ENCODE measurements at regions not wholly inside any gene's neighbourhood (a gene's known extent, or its start where the extent isn't known, plus 50 kb on each side); places are given as distances from the start of the nearest gene placed in this dataset.

DNA sequence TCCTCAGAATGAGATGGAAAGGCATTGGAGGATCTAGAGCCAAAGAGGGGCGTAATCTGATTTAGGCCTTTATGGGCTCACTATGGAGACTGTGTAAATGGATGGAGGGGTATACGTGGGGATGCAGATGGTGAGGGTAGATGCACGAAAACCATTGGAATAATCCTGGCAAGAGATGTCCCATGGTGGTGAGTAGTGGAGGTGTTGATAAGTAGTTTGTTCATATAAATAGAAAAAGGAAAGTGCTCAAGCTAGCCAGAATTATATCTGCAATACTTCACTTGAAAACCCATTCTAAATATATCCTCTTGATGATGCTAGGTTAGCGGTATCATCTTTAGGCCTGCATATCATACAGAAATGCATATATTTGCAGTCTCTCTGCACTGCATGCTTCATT, 459.7 kb downstream of the CDH2 start:
- Histone ChIP-seq H3K4me1 (ENCODE audit: insufficient read depth) (no peaks in the 10 kb centered on the region), H3K27ac (ENCODE audit: low read depth) (no peak overlapping the region), H3K4me3 (ENCODE audit: low read depth, low read length) (no peak overlapping the region), H3K36me3 (ENCODE audit: insufficient read depth) (no peaks in the 10 kb centered on the region)
- whole genome bisulfite sequencing = 91% methylated on average over 4 of the region's 4 CpGs
- DNase-seq (ENCODE audit: extremely low spot score) = no peak

- Histone ChIP-seq H3K4me3 (ENCODE audit: low read depth, low read length) (no peak overlapping the region), H3K36me3 (ENCODE audit: insufficient read depth) (no peaks in the 10 kb centered on the region), H3K27ac (ENCODE audit: low read depth) (no peak overlapping the region), H3K4me1 (ENCODE audit: insufficient read depth) (no peaks in the 10 kb centered on the region)
- no peak for DNase-seq (ENCODE audit: extremely low spot score)
- WGBS = 90% methylated on average over 3 of the region's 3 CpGs
These were observed 461.2 kb downstream of the CDH2 start for GRCh38 chr18:27715751-27716150.

GRCh38 chr18:27713738-27714095, 463.2 kb downstream of the CDH2 start:
- no peak for DNase-seq (ENCODE audit: extremely low spot score)
- no peaks in the 10 kb centered on the region for H3K4me1 ChIP-seq (ENCODE audit: insufficient read depth)
- 36% methylated on average over 3 of the region's 3 CpGs for WGBS
- no peak overlapping the region for H3K4me3 ChIP-seq (ENCODE audit: low read depth, low read length)
- no peaks in the 10 kb centered on the region for H3K36me3 ChIP-seq (ENCODE audit: insufficient read depth)
- H3K27ac ChIP-seq (ENCODE audit: low read depth) = no peak overlapping the region

GRCh38 chr18:27713037-27713737, 463.7 kb downstream of the CDH2 start:
- 54% methylated on average over 2 of the region's 2 CpGs for WGBS
- Histone ChIP-seq H3K4me1 (ENCODE audit: insufficient read depth) (no peaks in the 10 kb centered on the region), H3K36me3 (ENCODE audit: insufficient read depth) (no peaks in the 10 kb centered on the region), H3K4me3 (ENCODE audit: low read depth, low read length) (no peak overlapping the region), H3K27ac (ENCODE audit: low read depth) (no peak overlapping the region)
- DNase-seq (ENCODE audit: extremely low spot score) = no peak

- 65% methylated on average over 2 of the region's 2 CpGs for WGBS
- DNase-seq (ENCODE audit: extremely low spot score) = no peak
- Histone ChIP-seq H3K27ac (ENCODE audit: low read depth) (no peak overlapping the region), H3K4me3 (ENCODE audit: low read depth, low read length) (no peak overlapping the region), H3K4me1 (ENCODE audit: insufficient read depth) (no peaks in the 10 kb centered on the region), H3K36me3 (ENCODE audit: insufficient read depth) (no peaks in the 10 kb centered on the region)
These were observed 464.9 kb downstream of the CDH2 start for GRCh38 chr18:27712066-27712465.

DNA sequence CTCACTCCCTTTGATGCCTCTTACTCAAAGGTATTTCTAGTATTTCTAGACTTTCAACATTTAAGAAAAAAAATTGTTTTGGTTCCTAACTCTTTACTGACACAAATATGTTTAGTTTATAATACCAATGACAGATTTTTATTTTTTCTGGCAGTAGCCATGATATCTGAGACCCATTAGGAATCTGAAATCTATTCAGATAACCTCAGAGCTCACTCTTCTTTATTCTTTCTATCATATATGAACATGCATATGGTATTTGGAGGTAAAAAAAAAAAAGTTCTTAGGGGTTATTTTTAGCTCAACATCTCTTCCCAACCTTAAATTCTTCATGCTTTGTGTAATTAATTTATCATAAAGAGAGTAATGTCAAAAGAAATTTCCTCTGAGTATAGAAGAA, 465.5 kb downstream of the CDH2 start:
- Histone ChIP-seq H3K4me1 (ENCODE audit: insufficient read depth) (no peaks in the 10 kb centered on the region), H3K4me3 (ENCODE audit: low read depth, low read length) (no peak overlapping the region), H3K36me3 (ENCODE audit: insufficient read depth) (no peaks in the 10 kb centered on the region), H3K27ac (ENCODE audit: low read depth) (no peak overlapping the region)
- no peak for DNase-seq (ENCODE audit: extremely low spot score)

- no peak overlapping the region for H3K4me3 ChIP-seq (ENCODE audit: low read depth, low read length)
- 81% methylated on average over 1 of the region's 1 CpG for WGBS
- no peak for DNase-seq (ENCODE audit: extremely low spot score)
These were observed 467.6 kb downstream of the CDH2 start for GRCh38 chr18:27709344-27709743.

DNA sequence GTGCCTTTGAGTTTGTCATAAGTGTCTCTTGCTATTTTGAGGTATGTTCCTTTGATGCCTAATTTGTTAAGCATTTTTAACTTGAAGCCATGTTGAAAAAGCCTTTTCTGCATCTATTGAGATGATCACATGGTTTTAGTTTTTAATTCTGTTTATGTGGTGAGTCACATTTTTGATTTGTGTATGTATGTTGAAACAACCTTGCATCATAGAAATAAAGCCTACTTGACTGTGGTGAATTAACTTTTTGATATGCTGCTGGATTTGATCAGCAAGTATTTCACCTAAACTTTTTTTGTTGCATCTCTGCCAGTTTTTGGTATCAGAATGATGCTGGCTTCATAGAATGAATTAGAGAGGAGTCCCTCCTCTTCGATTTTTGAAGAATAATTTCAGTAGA, 469.7 kb downstream of the CDH2 start:
- H3K27ac ChIP-seq (ENCODE audit: low read depth) = no peak overlapping the region
- WGBS = 85% methylated on average over 1 of the region's 1 CpG
- DNase-seq (ENCODE audit: extremely low spot score) = no peak
- H3K36me3 ChIP-seq (ENCODE audit: insufficient read depth) = no peaks in the 10 kb centered on the region
- H3K4me3 ChIP-seq (ENCODE audit: low read depth, low read length) = no peak overlapping the region
- no peaks in the 10 kb centered on the region for H3K4me1 ChIP-seq (ENCODE audit: insufficient read depth)

More at GRCh38 chr18:27709344-27709743, 467.6 kb downstream of the CDH2 start:
- Histone ChIP-seq H3K27ac (ENCODE audit: low read depth) (no peak overlapping the region), H3K36me3 (ENCODE audit: insufficient read depth) (no peaks in the 10 kb centered on the region), H3K4me1 (ENCODE audit: insufficient read depth) (no peaks in the 10 kb centered on the region)

DNA sequence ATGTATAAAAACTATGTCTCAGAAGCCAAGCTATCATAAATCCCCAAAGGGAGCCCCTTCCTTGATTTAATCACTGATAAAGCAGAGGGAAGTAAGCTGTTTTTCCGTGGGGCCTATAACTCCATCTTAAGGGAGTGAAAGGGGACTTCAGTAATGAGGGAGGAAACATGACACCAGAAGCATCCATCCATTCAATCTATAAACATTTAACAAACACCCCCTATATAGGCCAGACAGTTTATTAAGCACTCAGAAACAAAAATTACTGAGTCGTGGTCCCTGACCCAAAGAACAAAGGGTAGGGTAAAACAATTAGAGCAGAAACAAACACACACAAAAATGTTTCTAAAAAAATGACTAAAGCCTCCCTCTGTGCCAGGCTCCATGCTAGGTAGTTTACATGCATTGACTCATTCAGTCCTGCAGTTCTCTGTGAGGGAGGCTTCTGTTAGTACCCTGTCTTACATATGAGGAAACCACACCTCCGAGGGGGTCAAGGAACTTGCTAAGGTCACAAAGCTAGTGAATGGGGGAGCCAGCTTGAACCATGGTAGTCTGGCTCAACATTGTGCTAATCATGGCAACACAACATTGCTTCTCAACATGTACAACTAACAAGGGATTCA, 472.1 kb downstream of the CDH2 start:
- peak; percentile 14 for DNase-seq (ENCODE audit: extremely low spot score)
- H3K4me3 ChIP-seq (ENCODE audit: low read depth, low read length) = no peak overlapping the region
- H3K4me1 ChIP-seq (ENCODE audit: insufficient read depth) = no peaks in the 10 kb centered on the region
- no peaks in the 10 kb centered on the region for H3K36me3 ChIP-seq (ENCODE audit: insufficient read depth)
- WGBS = 41% methylated on average over 3 of the region's 3 CpGs
- no peak overlapping the region for H3K27ac ChIP-seq (ENCODE audit: low read depth)

DNA sequence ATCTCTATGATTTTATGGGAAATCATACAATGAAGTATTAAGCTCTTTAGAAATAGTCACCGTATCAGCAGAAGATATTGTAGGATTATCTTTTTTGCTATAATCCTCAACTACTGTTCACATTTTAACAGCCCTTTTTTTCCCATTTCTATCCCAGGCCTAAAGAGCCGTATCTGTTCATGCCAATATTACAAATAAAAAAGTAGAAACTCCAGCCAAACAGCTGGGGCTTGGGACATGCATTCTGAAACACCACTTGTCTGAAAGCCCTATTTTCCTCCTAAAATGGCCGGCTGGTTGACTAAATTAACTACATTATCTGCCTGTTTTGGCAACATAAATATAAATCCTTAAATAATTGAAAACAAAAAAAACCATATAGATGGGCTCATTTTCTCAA, 477.8 kb downstream of the CDH2 start:
- no peak for DNase-seq (ENCODE audit: extremely low spot score)
- H3K4me3 ChIP-seq (ENCODE audit: low read depth, low read length) = no peak overlapping the region
- 59% methylated on average over 3 of the region's 3 CpGs for WGBS
- H3K36me3 ChIP-seq (ENCODE audit: insufficient read depth) = no peaks in the 10 kb centered on the region
- H3K27ac ChIP-seq (ENCODE audit: low read depth) = no peak overlapping the region
- H3K4me1 ChIP-seq (ENCODE audit: insufficient read depth) = no peaks in the 10 kb centered on the region

DNA sequence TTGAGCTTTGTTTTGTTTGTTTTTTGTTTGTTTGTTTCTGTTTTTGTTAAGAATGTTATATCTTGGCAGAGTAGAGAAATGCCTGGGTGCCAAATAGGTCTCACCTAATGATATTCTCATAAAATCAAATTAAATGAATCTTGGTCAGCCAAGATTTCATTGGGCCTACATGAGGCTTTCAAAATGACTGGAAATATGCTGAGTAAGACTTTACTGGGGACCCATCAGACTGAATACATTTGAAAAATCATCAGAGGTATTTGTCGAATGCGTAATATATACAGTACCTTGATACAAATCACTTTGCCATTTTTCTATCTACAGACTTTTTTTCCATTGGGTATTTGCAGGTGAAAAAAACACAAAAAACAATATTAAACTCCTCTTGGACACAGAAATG, 480.8 kb downstream of the CDH2 start:
- no peak for DNase-seq (ENCODE audit: extremely low spot score)
- Histone ChIP-seq H3K4me1 (ENCODE audit: insufficient read depth) (no peaks in the 10 kb centered on the region), H3K36me3 (ENCODE audit: insufficient read depth) (no peaks in the 10 kb centered on the region), H3K27ac (ENCODE audit: low read depth) (no peak overlapping the region), H3K4me3 (ENCODE audit: low read depth, low read length) (no peak overlapping the region)
- WGBS = 98% methylated on average over 2 of the region's 2 CpGs

GRCh38 chr18:27695503-27695902, 481.4 kb downstream of the CDH2 start:
- no peak for DNase-seq (ENCODE audit: extremely low spot score)
- 65% methylated on average over 4 of the region's 4 CpGs for WGBS
- Histone ChIP-seq H3K4me3 (ENCODE audit: low read depth, low read length) (no peak overlapping the region), H3K36me3 (ENCODE audit: insufficient read depth) (no peaks in the 10 kb centered on the region), H3K4me1 (ENCODE audit: insufficient read depth) (no peaks in the 10 kb centered on the region), H3K27ac (ENCODE audit: low read depth) (no peak overlapping the region)

DNA sequence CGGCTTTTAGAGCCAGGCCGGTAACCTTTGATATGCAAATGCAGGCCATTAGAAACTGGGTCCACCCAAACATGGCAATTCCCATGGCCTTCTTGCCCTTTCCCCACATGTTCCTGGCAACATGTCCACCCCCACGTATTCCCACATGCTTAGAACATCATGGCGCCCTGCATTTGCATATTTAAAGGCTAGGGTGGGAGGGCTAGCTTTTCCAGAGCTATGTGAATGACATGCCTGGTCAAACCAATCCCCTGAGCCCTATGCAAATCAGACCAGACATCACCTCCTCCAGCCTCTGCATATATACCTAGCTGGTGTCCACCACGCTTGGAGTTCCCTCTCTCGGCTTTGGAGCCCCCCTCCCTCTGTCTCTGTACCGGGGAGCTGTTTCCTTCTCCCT, 481.9 kb downstream of the CDH2 start:
- H3K36me3 ChIP-seq (ENCODE audit: insufficient read depth) = no peaks in the 10 kb centered on the region
- no peak overlapping the region for H3K4me3 ChIP-seq (ENCODE audit: low read depth, low read length)
- WGBS = 89% methylated on average over 7 of the region's 7 CpGs
- H3K27ac ChIP-seq (ENCODE audit: low read depth) = no peak overlapping the region
- H3K4me1 ChIP-seq (ENCODE audit: insufficient read depth) = no peaks in the 10 kb centered on the region
- no peak for DNase-seq (ENCODE audit: extremely low spot score)

GRCh38 chr18:27688581-27688980, 488.3 kb downstream of the CDH2 start:
- no peak for DNase-seq (ENCODE audit: extremely low spot score)
- Histone ChIP-seq H3K27ac (ENCODE audit: low read depth) (no peak overlapping the region), H3K36me3 (ENCODE audit: insufficient read depth) (no peaks in the 10 kb centered on the region), H3K4me1 (ENCODE audit: insufficient read depth) (no peaks in the 10 kb centered on the region), H3K4me3 (ENCODE audit: low read depth, low read length) (no peak overlapping the region)
- WGBS = 89% methylated on average over 1 of the region's 1 CpG
